ENCODE measurements at regions not wholly inside any gene's neighbourhood (a gene's known extent, or its start where the extent isn't known, plus 50 kb on each side); places are given as distances from the start of the nearest gene placed in this dataset.

DNA sequence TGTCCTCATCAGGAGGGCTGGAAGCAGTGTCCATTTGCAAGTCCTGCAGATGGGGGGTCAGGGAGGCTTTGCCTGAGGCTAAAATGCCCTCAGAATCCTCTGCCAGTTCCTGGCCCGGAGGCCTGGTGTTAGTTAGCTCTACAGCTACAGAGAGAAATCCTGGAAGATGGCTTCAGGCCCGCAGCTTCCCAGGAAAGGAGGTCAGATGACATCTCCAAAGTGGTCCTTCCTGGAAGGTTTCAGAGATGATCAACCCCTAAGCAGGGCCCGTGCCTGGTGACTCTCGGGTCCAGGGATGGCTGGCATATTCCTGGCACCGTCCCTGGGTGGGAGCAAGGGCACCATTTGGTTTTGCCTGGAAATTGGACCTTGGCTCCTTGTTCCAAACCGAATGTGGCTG is 959.1 kb downstream of the BRD1 start:
- H3K36me3 ChIP-seq (ENCODE audit: control insufficient read depth, insufficient read depth, low read length): no peaks in the 10 kb centered on the region
- no peaks in the 10 kb centered on the region for H3K27me3 ChIP-seq (replicated peaks; ENCODE audit: control insufficient read depth, insufficient read depth, low read length)
- TF ChIP-seq, protein P1, sequence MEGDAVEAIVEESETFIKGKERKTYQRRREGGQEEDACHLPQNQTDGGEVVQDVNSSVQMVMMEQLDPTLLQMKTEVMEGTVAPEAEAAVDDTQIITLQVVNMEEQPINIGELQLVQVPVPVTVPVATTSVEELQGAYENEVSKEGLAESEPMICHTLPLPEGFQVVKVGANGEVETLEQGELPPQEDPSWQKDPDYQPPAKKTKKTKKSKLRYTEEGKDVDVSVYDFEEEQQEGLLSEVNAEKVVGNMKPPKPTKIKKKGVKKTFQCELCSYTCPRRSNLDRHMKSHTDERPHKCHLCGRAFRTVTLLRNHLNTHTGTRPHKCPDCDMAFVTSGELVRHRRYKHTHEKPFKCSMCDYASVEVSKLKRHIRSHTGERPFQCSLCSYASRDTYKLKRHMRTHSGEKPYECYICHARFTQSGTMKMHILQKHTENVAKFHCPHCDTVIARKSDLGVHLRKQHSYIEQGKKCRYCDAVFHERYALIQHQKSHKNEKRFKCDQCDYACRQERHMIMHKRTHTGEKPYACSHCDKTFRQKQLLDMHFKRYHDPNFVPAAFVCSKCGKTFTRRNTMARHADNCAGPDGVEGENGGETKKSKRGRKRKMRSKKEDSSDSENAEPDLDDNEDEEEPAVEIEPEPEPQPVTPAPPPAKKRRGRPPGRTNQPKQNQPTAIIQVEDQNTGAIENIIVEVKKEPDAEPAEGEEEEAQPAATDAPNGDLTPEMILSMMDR (IDR thresholded peaks at IDR 0.05; ENCODE audit: insufficient read depth, low read length, poor library complexity, severe bottlenecking): no peak
- H3K4me3 ChIP-seq (replicated peaks; ENCODE audit: low read depth, low read length): no peak overlapping the region
- no peak for DNase-seq (ENCODE audit: extremely low read depth, insufficient read length)

DNA sequence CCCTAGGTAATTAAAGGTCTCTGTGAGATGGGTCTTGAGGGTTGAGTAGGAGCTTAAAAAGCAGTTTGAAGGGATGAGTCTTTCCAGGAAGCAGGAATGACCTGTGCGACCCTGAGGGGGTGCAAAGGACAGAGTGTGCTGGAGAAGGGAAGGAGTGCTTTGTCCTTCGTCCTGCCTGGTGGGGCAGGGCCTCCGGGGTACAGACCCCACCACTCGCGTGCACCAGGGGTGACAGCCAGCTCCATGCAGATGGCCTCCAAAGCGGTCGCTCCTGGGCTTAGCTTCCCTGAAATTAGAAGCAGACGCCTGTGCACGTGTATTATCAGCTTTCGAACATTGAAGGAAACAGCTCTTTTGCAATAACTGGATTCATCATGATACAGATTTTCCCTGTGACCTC is 959.8 kb downstream of the BRD1 start:
- H3K4me3 ChIP-seq (replicated peaks; ENCODE audit: low read depth, low read length): no peak overlapping the region
- DNase-seq (ENCODE audit: extremely low read depth, insufficient read length): no peak
- TF ChIP-seq, protein P1 (IDR thresholded peaks at IDR 0.05; ENCODE audit: insufficient read depth, low read length, poor library complexity, severe bottlenecking): no peak
- no peaks in the 10 kb centered on the region for H3K27me3 ChIP-seq (replicated peaks; ENCODE audit: control insufficient read depth, insufficient read depth, low read length)
- H3K36me3 ChIP-seq (ENCODE audit: control insufficient read depth, insufficient read depth, low read length): no peaks in the 10 kb centered on the region

DNA sequence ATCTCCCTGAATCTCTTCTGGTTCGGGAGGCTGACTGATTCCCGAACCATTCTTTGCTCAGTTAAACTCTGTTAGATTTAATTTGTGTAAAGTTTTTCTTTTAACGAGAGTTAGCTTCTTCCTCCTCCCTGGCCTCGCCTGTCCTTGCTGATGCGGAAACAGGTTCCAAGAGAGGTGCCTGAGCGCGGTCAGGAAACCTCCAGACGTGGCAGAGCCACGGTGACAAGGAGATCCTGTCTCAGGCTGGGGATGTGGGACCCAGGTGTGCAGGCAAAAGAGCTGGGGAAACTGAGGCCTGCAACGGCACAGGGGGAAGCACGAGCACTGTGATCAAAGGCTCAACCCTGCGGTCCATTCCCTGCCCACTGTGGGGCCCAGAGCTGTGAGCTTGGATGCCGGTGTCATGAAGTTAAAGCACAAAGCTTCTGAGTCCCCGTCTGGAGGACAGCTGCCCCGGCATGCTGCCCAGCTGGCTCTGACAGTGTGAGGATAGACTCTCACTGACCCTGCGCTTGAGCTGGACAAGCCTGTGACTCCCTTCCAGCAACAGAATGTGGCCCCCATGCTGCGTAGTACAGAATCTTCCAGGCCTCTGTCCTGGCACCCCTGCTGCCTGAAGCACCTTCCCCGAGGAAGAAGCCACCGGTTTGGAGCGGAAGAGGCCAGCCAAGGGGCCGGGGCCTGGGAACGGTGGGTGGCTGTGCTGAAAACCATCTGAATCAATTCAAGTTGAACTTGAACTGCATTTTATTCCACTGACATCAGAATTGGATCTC is 960.6 kb downstream of the BRD1 start:
- DNase-seq (ENCODE audit: extremely low read depth, insufficient read length): no peak
- H3K4me3 ChIP-seq (replicated peaks; ENCODE audit: low read depth, low read length): no peak overlapping the region
- TF ChIP-seq, protein P1 (IDR thresholded peaks at IDR 0.05; ENCODE audit: insufficient read depth, low read length, poor library complexity, severe bottlenecking): no peak
- H3K27me3 ChIP-seq (replicated peaks; ENCODE audit: control insufficient read depth, insufficient read depth, low read length): no peaks in the 10 kb centered on the region
- no peaks in the 10 kb centered on the region for H3K36me3 ChIP-seq (ENCODE audit: control insufficient read depth, insufficient read depth, low read length)

DNA sequence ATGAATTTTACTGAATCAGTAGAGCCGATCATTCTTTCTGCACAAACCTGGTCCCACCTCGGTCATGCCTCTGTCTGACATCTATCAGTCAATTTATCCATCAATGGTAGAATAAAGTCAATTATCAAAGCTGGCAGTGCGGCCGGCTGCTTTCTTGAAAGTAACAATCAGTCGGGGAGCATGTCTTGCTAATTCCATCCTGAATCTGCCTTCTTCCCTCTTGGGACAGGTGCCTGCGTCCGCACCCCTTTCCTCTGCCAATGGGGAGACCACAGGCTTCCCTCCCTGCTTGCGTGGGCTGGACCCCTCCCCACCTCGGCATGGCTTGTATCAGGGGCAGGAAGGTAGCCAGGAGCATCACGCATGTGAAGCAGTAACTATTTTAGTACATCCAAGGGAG is 962.9 kb downstream of the BRD1 start:
- no peaks in the 10 kb centered on the region for H3K36me3 ChIP-seq (ENCODE audit: control insufficient read depth, insufficient read depth, low read length)
- TF ChIP-seq, protein P1 (IDR thresholded peaks at IDR 0.05; ENCODE audit: insufficient read depth, low read length, poor library complexity, severe bottlenecking): no peak
- DNase-seq (ENCODE audit: extremely low read depth, insufficient read length): no peak
- H3K27me3 ChIP-seq (replicated peaks; ENCODE audit: control insufficient read depth, insufficient read depth, low read length): no peaks in the 10 kb centered on the region
- no peak overlapping the region for H3K4me3 ChIP-seq (replicated peaks; ENCODE audit: low read depth, low read length)

DNA sequence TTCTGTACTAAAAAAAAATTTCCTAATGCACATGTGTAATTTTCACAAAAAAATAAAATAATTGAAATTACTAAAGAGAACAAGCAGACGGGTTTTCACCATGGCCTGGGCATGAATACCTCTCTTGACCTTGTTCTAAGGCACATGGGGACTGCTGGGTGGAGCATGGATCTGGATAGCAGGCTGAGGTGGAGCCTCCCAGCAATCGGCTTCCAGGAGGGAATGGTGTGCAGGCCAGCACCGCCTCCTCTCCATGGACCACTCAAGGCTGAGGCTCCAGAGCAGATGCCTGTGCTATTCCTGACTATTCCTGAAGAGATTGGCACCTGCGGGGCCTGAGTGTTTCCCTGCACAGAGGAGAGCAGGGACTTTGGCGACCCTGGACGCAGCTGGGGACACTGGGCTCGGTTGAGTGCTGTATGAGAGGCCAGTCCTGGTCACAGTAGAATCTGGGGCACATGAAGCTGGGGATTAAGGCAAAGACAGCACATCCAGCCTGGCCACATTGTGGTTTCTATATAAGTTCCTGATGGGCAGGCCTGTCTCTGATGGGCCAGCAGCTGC is 963.6 kb downstream of the BRD1 start:
- DNase-seq (ENCODE audit: extremely low read depth, insufficient read length): no peak
- Histone ChIP-seq H3K4me3 (replicated peaks; ENCODE audit: low read depth, low read length) (no peak overlapping the region), H3K27me3 (replicated peaks; ENCODE audit: control insufficient read depth, insufficient read depth, low read length) (no peaks in the 10 kb centered on the region), H3K36me3 (ENCODE audit: control insufficient read depth, insufficient read depth, low read length) (no peaks in the 10 kb centered on the region)
- TF ChIP-seq, protein P1 (IDR thresholded peaks at IDR 0.05; ENCODE audit: insufficient read depth, low read length, poor library complexity, severe bottlenecking): no peak
